HG03521 (cell line): ENCODE measurements at regions not wholly inside any gene's neighbourhood (a gene's known extent, or its start where the extent isn't known, plus 50 kb on each side); places are given as distances from the start of the nearest gene placed in this dataset.

Source experiments
- ATAC-seq: cut with Tn5 transposase; IDR thresholded peaks from one replicate; pipeline ENCODE4 v1.9.1; 2021; ENCODE audit warnings: mild to moderate bottlenecking, moderate library complexity; ENCODE audit not compliant: unreplicated experiment

GRCh38 chr17:70774339-70775117 lies 605.2 kb downstream of the KCNJ2 start:
- ATAC-seq = no peak

DNA sequence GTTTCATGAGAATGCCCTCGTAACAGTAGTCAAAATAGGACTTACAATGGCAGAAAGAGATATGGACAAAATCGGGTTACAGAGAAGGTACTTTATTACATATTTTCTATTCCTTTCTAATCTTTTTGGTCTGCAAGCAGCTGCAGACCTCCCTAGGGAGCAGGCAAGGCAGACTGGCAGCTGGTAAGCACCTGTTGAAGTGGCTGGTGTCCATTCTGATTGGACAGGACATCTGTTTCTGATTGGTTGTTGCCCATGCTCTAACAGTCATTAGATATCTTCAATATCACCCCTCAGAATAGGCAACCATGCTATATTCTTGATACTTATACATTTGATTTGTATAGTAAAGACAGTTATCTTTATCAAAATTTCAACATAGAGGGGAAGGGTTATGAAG lies 606.3 kb downstream of the KCNJ2 start:
- ATAC-seq = no peak

DNA sequence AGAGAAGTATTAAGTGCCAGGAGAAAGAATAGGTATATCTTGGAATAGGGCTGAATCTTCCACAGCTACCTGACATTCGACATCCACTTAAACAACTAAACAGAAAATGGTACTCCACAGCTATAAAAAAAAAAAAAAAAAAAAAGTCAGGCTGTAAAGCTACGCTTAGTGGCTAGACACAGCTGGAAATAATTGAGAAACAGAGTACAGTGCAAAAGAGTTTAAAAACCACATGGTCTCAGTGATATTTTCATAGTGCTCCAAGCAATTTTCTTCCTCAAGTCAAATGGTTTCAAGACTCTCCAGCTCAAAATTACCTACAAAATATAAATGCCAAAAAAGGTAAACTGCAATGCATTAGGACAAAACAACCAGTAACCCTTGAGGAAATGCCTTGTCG lies 607.1 kb downstream of the KCNJ2 start:
- no peak for ATAC-seq

DNA sequence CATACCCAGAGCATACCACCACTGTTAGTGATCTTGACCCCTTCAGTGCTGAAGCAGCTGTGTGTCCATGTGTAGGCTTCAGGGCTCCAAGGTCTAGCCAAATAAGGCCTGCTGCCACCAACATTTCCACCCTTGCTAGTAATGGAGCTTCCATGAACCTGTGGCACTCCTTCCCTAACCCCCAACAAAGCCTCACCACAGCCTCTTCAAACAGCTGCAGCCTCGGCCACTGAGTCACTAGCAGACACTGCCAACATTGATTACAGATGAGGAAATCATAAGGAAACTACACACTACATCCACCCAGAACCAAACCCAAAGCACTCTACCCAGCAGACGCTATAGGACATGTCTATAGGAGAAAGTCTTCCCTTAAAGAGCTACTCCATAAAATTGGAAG lies 610.7 kb downstream of the KCNJ2 start:
- no peak for ATAC-seq

GRCh38 chr17:70786081-70786480 lies 616.7 kb downstream of the KCNJ2 start:
- no peak for ATAC-seq

DNA sequence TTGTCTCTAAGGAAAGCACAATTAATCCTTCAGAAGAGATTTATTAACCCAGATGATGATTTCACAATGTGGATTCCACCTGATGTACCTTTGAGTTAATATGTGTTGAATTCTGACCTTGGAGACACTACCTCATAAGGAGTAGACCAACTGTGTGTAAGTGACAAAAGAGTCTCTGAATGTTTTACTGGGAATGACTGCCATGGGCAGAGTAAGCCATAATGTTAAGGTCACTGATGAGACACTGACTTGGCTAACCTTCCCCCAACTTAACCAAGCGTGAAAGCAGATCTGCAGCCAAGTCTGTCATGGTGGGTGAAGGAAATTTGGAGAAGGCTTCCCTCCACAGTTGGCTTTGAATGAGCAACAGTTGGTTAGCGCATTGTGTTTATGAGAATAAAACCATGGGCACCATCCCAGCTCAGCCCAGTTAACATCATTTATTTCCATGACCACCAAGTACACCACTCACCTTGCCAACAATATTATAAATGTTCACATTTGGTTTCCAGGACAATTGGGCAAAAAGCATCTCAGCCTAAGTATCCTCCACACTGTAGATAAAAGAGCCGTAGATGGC lies 618.5 kb downstream of the KCNJ2 start:
- no peak for ATAC-seq

- ATAC-seq = no peak
These were observed 622.6 kb downstream of the KCNJ2 start for GRCh38 chr17:70791748-70792443.

GRCh38 chr17:70794738-70795137 lies 625.4 kb downstream of the KCNJ2 start:
- no peak for ATAC-seq

GRCh38 chr17:70795620-70796019 lies 626.3 kb downstream of the KCNJ2 start:
- no peak for ATAC-seq

DNA sequence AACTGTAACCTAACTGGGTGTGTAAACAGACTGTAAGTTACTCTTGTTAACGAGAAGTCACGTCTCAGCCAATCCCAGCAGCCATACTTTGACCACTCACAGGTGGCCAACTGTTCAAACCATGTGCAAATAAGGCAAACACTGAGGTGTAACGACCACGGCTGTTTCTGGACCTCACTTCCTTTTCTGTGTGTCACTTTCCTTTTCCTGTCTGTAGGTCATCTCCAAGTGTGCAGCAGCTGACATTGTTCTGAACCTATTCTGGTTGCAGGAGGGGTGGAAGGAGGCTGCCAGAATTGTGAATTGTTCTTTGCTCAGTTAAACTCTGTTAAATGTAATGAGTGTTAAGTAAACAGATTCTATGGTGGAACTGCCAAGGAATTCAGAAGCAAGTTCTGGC lies 627.4 kb downstream of the KCNJ2 start:
- ATAC-seq = no peak

- no peak for ATAC-seq
These were observed 627.8 kb downstream of the KCNJ2 start for GRCh38 chr17:70797166-70797565.

DNA sequence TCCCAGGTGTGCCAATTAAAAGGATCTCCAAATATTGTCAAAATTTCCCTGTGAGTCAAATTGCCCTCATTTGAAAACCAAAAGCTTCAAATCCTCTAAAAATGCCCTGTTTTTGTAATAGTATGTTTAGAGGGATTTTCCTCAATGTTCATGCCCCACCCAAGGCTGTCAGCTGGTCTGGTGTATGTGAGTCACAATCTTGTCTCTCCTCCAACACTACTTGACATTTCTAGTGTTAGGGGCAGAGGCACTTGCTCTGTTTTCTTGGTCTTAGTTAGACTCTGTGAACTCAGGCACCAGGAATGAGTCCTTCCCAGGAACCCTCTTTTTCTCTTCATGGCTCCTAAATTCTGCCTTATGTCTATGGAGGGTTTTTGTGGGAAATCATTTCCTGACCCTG lies 634.8 kb downstream of the KCNJ2 start:
- ATAC-seq = no peak

DNA sequence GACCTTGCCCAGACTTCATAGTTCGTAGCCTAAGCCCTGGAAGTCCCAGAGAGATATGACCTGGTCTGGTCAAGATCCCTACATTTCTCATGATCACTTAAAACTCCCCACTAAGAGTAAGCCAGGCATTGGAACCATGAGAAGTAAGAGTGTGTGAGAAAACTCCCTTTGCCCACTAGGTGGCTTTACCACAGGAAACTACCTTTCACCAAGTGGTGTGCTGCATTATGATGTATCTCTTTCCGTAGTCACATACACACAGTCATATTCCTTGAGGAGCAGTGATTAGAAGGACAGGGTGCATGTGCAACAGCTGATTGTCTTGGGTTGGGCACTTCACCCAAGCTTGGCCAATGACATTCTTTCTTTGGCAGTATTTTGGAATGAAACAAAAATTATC lies 639.3 kb downstream of the KCNJ2 start:
- no peak for ATAC-seq

- no peak for ATAC-seq
These were observed 641.3 kb downstream of the KCNJ2 start for GRCh38 chr17:70810609-70811008.

DNA sequence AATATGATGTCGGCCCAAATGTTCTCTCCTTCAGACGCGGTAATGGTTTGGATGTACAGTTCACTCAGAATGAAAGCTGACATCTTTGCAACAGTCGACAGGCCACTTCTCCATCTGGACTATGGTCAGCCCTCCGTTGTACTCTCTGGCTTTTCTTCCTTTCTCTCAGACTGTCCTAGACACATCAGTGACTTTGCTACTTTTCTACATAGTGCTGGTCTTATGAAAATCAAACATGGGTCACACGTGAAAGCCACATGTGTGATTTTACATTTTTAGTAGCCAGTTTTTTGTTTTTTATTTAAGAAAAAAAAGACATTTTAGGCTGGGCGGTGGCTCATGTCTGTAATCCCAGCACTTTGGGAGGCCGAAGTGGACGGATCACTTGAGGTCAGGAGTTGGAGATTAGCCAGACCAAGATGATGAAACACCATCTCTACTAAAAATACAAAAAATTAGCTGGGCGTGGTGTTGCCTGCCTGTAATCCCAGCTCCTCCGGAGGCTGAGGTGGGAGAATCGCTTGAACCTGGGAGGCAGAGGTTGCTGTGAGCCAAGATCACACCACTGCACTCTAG lies 644.1 kb downstream of the KCNJ2 start:
- ATAC-seq = no peak

- ATAC-seq = no peak
These were observed 649.9 kb downstream of the KCNJ2 start for GRCh38 chr17:70819183-70819582.

DNA sequence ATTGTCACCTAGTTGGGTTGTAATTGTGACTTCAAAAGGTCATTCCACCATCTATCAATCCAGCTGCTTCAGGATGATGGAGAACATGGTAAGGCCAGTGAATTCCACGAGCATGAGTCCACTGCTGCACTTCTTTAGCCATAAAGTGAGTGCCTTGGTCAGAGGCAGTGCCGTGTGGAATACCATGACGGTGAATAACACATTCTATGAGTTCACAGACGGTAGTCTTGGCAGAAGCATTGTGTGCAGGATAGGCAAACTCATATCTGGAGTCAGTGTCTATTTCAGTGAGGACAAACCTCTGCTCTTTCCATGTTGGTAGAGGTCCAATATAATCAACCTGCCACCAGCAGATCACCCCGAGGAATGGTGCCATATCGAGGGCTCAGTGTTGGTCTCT lies 650.9 kb downstream of the KCNJ2 start:
- ATAC-seq = no peak

GRCh38 chr17:70825321-70826125 lies 656.2 kb downstream of the KCNJ2 start:
- ATAC-seq = no peak

DNA sequence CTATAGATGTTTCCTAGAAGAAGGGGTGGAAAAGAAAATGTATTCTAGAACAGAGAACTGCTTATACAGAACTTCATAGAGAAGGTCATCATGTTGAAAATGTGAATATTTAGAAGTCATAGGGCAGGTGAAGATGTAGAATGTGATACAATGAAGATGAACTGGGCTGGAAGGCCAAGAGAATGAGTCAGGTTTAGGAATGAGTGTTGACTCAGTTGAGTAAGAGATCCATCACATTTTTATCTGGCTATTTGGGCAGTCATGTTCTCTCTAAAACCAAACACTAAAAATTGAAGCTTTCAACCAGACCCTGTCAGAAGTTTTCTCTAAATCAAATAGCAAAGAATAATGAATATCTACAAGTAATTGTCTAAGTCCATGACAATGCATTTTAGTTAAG lies 660.5 kb downstream of the KCNJ2 start:
- no peak for ATAC-seq

GRCh38 chr17:70834039-70834438 lies 664.7 kb downstream of the KCNJ2 start:
- no peak for ATAC-seq

DNA sequence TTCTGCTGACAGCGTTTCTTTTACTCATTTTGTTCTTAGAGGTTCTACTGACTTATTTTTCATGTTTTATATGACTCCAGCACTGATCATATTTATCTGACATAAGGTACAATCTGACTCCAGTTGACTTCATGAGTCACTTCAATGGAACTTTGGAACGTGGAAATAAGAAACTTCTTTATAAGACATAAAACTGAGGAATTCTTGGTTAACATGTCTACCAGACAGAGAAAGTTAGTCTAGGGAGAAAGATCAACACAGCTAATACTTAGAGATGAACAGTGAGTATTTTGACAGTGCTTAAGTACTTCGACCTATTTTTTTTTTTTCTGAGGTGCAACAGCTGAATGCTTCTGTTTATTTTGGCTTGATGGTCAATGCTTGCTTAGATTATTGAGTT lies 679.5 kb downstream of the KCNJ2 start:
- no peak for ATAC-seq
